ENCODE measurements at regions not wholly inside any gene's neighbourhood (a gene's known extent, or its start where the extent isn't known, plus 50 kb on each side); places are given as distances from the start of the nearest gene placed in this dataset.

DNA sequence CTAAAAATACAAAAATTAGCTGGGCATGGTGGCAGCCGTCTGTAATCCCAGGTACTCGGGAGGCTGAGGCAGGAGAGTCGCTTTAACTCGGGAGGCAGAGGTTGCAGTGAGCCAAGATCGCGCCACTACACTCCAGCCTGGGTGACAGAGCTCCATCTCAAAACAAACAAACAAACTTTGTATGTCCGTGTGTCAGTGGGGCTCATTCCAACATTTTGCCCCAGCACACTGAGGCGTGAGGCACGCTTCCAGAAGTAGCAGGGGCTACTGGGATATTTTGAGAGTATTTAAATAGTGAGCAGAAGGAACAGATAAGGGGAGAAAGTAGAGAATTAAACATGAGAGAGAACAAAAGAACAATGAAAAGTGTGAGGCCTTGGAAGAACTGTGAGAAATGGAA, 83.3 kb upstream of the TANK start:
- DNase-seq: no peak

DNA sequence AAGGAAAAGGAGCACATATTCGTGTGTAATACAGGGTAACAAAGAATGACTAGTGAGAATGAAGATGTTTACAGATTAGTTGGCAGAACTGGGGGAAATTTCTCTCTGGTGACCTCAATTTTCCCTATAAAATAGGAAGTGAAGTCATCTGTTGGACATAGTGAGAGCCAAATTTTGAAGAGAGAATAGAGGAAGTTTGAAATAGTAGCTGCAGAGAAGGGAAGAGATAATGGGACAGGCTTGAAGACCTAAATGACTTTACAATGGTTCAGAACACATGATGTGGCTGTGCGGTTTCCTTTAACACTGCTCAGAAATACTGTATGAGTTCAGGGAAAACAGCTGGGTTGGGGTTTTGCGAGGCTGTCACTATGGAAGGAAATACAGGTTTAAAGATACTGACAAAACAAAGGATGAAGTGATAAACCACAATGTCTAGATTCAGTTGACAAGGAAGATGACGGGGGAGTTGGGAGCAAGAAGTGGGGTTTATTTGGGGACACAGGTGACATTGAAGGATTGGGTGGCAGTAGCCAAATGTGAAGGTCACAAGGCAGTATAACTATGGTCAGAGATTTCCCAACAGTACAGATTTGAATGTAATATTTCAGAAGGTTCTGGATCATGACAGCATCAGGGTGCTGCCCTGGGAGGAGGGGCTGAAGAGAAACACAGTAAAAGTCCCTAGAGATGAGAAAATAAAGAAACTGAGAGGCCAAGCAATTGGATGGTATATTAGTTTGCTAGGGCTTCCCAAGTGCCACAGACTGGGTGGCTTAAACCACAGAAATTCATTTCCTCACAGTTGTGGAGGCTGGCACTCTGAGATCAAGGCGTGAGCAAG, 82.6 kb upstream of the TANK start:
- peak; percentile 50 for DNase-seq

DNA sequence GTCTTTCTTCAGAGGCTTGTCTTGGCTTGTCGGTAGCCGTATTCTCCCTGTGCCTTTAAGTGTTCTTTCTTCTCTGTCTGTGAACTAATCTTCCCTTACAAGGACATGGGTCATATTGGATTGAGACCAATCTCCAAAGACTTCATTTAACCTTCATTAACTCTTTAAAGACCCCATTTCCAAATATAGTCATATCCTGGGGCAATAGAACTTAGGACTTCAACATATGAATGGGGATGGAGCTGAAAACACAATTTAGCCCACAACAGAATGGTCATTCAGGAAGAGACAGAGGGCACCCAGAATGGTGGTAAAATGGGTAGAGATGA, 82.1 kb upstream of the TANK start:
- no peak for DNase-seq

DNA sequence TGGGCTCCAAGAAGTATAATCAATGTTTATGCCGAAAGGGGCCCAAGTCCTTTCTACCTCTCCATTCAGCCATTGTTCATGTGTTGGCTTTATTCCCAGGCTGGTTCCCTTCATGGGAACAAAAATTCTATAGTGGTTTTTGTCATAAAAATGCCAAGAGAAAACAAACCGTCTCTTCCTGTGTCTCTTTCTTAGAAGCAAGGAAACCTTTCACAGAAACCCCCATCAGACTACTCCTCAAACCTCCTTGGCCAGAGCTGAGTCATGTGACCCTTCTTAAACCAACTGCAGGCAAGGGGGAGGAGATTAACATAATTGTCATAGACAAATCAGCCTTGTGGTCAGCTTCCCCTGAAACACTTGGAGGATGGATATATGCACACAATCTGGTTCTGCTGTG, 75.1 kb upstream of the TANK start:
- peak; percentile 32 for DNase-seq

DNA sequence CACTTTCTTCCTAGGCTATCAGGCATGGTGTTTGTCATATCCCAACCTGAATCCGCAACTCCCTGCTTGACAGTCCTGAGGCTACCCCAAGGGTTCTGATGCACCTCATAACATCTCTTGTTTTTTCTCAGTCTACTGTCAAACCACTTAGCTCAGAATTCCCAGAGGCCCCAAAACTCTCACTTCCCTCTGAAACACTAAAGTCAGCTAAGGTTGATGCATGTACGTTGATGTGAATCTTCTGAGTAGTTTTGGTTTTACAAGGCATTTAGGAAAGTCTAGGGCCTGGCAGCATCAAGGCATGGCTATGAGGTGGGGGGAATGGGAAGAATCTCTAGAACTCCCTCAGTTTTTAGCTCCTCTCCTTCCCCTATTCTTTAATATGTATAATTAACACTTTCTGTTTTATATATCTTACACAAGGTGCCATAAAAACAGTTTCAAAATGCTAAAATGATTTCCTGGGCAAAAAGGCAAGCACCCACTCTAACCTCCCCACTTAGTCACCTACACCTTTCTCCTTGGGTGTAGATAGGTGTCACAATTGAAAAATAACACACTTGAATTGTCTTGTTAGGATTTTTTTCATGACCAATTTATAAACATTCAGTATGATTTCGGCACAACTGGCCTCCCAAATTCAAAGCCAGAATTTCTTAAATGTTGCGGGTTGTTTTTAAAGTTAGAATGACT, 71.4 kb upstream of the TANK start:
- no peak for DNase-seq

DNA sequence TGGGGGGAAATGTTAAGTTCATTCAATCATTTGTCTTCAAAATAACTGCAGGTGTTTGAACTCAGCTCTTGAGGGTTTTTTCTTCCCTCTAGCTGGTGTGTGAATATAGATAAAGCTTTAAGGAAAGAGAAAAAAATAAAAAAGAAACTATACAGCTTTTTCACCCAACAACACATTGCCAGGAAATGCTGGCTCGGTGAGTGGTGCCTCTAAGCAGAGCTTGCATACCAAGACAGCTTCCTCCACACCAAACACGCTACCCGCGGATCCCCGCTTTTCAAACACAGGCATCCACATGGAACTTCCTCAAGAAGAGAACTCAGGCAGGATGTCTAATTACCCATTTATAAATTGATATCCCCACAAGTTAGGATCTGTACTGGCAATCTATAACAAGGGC, 69.8 kb upstream of the TANK start:
- DNase-seq: peak; percentile 34

DNA sequence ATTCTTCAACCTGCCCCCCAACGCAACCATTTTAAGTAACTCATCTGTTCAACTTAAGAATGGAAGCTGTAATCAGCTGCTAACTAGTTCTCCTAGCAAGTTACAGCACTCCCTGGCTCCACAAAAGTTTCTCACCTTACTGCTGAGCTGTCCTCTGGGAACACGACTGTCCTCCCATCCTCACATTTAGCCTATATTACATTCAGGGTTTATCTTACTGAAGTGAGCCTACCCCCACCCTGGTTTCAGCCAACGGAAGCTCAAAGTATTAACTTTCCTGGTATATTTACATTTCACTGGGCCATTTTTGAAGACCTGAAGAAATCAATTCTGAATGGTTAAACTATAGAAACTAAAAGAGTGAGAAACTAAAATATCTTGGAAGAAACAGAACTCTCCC, 64.9 kb upstream of the TANK start:
- no peak for DNase-seq

DNA sequence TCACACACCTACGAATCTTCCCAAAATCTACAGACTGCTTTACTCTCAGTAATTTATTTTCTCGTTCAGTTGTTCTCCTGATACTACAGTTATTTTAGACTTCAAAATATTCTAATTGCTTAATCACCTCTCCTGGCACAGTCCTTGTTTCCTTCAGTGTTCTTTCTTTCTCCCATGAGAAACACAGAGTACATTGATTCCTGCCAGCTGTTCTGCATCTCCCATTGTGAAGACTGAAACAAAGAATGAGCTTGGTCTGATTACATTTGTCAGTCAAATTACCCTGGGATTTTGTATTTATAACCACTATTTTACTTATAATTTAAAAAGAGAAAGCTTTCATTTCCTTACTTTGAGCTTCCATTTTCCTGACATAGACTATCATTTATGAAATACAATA, 63.9 kb upstream of the TANK start:
- DNase-seq: no peak

DNA sequence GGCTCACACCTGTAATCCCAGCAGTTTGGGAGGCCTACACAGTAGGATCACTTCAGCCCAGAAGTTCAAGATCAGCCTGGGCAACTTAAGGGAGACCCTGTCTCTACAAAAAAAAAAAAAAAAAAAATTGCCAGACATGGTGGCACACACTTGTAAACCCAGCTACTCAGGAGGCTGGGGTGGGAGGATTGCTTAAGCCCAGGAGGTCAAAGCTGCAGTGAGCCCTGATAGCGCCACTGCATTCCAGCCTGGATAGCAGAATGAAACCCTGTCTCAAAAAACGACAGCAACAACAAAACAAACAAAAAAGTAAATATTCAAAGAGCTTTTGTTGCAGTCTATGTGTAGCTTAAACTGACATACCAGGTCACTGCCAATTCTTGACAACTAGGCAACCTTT, 63.1 kb upstream of the TANK start:
- no peak for DNase-seq

DNA sequence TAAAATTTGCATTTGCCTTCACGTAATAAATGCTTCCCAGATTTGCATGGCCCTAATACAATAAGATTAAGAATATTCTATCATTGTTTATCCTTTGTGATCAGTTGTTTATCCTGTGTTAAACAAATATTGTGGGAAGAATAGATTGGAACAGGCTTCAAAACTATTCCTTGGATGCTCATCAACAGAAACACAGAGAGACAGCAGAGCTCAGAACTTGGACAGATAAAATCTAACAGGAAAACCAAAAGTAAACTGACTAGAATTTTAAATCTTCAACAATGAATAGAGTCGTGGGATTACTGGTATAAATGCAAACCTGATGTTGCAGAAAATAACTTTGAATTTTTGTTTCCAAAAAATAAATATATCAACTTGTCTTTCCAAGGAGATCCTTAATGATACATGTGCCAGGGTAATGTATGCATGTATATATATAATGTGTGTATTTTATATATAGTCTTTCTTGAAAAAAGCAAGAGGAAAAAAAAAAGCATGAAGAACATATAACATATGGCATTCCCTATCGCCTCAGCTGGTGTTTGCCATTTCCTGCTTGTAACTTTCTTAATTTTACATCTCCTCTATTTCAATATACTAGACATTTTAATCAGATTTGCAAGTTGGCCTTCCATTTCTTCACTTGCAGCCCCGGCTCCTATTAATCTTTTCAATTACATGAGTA, 59.9 kb upstream of the TANK start:
- no peak for DNase-seq

DNA sequence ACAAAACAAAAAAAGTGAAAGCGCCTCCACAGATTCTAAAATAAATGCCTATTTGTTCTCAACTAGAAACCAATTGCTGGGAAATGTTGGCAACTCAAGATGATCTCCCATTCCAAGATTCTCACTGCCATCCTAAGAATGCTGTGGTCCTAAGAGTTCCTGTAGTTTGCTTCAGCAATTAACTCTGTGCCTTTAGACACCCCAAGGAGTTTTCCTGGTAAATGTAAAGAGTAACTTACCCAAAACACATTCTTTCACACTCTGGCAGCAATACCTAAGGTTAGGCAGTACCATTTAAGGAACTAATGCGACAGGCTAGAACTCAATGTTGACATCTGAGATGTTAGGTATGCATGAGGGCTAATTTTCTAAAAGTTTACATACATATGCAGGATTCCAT, 58.8 kb upstream of the TANK start:
- no peak for DNase-seq

DNA sequence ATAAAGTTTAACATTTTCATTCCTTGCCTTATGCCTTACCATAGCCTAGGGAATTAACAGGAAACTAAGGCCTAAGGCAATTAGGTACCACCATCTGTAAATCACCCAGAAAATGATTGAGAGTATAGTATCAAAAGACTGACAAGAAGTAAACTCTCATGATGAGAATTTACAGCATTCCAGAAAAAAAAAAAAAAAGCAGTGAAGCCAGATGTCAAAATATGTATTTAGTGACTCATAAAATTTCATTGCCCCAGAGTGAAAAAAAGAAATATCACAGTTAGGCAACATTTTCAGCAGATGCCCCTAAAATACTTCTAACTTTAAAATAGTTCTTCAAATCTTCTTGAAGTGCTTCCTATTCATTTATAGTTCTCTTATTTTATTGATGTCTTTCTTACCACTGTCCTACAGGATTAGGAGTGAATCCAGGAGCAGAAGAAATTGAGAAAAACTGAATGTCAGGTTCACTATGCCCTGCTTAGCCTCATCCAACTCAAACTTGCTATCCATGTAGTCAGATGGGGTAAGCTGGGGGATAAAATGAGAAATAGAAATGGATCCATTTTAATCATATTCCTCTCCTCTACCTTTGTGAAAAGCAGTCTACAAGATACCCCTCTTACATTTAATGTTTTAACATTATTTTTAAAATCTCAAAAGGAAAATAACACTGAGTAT, 57.3 kb upstream of the TANK start:
- peak; percentile 46 for DNase-seq

DNA sequence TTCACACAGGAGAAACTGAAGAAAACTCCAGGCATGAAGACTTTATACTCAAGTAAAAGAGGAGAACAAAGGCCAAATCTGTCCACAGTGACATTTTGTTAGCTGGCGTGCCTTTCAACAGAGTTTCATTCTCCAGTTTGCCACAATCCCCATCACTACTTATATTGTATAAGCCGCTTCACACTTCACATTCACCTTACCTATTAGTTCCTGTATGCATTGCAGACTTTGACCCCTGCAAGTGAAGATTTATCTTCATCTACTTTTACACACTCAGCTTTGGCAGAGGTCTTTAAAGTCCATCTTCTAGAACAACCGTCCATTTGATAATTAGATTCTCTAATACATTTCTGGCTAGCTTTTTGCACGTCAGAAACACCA, 56.8 kb upstream of the TANK start:
- DNase-seq: no peak

DNA sequence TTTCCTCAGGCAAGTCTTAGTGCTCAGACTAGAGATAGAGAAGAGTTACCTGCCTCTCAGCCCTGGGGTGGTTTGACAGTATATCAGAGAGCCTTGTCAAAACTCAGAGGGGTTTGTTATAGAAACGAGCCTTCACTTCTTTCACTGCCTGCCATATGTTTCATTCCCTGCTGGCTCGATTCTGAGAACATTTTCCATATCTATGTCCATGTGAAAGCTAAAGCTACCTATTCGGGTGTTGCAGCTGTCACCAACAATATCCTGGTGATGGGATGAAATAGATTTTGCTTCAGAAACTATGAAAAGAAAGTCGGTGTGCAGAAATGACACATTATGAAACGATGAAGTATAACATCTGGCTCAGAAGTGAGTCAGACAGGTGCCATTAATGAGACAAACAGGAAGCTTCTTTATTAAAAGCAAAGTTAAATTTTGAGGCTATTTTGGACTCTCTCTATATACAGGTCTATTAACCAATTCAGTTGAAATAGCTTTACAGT, 56.1 kb upstream of the TANK start:
- DNase-seq: no peak

DNA sequence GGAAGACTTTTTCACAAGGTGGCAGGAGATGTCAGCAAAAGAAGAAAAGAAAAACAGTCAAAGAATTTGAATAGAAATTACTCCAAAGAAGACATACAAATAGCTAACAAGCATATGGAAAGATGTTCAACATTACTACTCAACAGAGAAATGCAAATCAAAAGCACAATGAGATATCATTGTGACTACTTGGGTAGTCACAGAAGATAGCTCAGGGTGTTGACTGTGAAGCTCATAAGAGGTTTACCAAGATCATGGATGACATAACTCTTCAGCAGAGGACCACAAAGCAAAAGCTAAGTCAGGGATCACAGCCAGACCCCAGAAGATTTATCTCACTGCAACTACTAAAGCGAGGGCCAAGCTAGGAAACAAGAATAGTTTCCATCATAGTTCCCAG, 53.0 kb upstream of the TANK start:
- no peak for DNase-seq
